KG1 (cell line): ENCODE measurements at regions not wholly inside any gene's neighbourhood (a gene's known extent, or its start where the extent isn't known, plus 50 kb on each side); places are given as distances from the start of the nearest gene placed in this dataset.
A peak's percentile ranks its signal among the peaks of the same experiment; 100 is the strongest.
"Not testable (repeated sequence)": the region's sequence is repeated elsewhere in the genome, so short reads cannot be mapped to it uniquely, and the experiment has no call there.

ENCODE experiments used
- DNase-seq: peaks from one replicate; lab custom pipeline; 2025; lab: John Stamatoyannopoulos, UW

DNA sequence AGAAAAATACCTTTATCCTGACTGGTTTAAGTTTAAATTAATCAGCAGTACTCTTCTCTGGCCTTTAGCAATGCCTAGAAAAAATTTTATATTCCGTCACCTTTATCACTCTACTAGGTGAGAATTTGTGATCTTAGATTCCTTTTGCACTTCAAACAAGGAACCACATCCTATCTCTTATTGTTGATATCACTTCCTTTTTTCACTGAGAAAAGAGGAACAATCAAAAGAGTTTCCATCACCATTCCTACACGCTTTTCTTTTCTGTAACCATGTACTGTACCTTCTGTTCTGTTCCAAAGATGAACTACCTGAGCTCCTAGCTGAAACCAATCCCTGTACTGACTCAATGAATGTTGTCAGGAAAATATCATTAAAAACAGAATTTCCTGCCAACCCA is 1379.0 kb upstream of the MIR17HG start:
- no peak for DNase-seq

DNA sequence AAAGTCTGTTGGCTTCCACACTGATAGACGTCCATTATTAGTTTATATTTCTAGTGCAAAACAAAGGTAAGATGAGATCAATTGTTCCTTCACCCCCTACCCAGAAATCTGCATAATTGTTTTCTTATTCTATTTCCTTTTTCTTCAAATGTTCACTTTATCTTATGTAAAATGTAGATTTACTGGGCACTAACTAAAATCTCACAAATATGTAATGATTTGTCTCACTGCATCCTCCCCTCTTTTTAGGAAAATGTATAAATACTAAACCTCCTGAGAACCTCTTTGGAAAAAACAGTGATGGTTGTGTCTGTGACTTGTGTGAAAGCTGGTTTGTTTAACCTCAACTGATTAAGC is 1377.2 kb upstream of the MIR17HG start:
- no peak for DNase-seq

DNA sequence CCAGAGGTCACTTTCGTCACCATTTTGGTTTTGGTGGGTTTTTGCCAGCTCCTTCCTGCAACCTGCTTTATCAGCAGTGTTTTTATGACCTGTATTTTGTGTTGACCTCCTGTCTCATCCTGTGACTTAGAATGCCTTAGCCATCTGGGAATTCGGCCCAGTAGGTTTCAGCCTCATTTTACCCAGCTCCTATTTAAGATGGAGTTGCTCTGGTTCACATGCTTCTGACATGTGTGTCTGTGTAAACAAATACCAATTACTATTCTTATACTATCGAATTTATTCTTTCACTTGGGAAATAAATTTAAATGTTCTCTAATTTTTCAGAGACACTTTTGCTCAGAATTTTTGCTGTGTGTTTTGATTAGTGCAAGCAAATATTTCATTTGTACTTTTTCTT is 1370.3 kb upstream of the MIR17HG start:
- no peak for DNase-seq

DNA sequence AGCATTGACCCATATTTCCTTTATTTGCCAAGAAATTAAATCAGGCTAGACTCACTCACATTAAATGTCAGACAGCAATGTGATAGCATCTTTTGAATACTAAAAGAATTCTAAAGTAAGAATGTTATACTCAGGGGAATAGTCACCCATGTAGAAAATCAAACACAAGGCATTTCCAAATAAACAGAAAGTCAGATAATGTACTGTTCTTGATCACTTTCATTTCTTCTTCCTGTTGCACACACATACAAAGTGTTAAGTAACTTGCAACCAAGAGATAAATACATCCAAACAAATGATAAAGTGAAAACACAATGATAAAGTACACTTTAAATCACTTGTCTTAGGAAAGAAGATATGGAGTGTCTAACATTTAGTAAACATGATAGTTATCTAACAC is 1366.6 kb upstream of the MIR17HG start:
- no peak for DNase-seq

DNA sequence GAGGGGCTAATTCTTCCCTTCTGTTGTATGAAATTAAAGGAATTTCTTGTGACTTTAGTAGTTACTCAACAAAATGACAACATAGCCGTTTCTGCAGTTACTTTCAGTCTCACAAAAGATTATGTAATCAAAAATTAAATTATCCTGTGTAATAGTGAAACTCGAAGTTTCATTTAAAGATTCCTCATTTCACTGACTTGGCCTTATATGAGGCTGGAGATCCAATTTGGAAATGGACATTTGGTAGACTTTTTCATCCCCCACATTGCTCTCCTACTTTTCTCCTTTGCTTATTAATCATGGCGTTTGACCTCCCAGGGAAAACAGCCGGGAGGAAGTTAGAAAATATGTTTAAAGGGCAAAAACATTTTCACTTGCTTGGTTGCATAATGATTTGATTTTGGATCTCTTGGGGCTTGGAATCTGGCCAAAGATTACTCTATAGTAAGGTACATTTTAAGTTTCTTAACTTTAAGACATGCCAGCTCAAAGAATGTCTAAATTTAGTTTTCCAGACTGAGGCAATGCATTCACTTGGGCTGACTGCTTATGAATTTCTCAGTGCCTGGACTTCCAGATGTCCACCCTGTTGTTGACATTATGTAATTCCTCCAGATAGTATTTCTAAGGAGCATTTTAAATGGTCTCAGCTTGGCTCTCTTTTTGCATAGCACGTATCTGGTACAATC is 1364.9 kb upstream of the MIR17HG start:
- DNase-seq = no peak

DNA sequence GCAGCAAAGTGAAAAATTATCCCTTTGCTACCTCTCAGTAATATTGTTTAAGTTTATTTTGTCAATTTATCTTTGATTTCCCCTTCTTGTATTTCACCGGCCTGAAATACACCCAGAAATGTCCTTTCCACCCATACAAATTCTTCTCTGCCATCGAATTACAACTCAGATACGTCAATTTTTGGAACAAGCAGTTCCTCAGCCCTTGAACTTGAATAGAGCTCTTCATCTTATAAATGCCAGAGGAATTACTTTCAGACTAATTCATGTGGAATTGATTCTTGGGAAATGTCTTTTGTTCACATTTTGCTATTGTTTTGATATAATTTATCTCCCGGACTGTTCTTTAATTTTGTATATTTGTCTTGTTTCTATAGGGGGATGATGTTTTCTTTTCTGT is 1359.3 kb upstream of the MIR17HG start:
- no peak for DNase-seq

DNA sequence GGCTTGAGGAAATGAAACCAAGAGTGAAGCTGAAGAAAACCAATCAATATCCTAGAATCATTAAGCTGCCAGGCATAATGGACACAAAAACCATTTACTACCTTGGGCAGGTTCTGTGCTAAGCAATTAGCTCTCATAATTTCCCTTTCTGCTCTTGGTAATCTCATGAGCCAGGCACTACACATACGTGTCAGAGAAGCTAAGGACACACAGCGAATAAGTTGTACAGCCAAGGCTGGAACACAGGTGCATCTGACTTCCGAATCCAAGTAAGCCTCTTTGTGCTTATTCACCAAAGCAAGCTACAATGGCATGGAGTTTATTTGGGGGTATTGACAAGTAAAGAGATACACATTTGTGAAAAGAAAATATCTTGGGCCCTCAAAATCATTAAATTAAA is 1343.9 kb upstream of the MIR17HG start:
- DNase-seq = no peak

DNA sequence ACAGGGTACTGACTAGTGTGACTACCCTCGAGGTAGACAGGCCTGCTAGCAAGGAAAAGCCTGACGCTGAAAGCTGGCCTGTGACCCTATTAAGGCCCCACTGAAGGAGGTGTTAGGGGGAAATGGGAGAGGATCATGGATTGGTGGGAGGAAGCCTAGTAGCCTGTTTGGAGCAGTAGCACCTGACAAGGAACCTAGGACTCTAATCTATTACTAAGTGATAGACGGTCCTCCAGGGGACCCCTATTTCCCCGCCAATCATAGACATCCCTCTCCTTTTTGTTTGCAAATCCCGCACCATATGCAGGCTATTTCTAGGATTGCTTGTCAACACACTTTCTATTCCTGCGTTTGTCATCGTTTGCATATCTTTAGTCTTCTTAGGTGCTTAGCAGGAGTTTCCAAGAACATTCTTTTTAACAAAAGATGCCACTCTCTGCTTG is 1338.8 kb upstream of the MIR17HG start:
- DNase-seq = no peak

DNA sequence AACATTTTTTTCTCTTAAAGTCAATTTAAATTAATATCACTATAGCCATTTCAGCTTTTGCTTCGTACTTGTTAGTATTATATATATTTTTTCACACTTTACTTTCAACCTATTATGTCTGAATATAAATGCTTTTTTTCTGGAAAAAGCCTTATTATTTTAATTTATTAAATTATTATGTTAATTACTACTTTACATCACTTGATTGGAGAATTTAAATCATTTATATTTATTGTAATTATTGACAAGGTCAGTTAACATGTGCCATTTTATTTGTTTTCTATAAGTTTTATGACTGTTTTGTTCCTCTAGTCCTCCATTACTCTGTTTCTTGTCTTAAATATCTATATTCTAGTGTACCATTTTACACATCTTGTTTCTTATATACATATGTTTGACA is 1333.4 kb upstream of the MIR17HG start:
- DNase-seq = no peak

DNA sequence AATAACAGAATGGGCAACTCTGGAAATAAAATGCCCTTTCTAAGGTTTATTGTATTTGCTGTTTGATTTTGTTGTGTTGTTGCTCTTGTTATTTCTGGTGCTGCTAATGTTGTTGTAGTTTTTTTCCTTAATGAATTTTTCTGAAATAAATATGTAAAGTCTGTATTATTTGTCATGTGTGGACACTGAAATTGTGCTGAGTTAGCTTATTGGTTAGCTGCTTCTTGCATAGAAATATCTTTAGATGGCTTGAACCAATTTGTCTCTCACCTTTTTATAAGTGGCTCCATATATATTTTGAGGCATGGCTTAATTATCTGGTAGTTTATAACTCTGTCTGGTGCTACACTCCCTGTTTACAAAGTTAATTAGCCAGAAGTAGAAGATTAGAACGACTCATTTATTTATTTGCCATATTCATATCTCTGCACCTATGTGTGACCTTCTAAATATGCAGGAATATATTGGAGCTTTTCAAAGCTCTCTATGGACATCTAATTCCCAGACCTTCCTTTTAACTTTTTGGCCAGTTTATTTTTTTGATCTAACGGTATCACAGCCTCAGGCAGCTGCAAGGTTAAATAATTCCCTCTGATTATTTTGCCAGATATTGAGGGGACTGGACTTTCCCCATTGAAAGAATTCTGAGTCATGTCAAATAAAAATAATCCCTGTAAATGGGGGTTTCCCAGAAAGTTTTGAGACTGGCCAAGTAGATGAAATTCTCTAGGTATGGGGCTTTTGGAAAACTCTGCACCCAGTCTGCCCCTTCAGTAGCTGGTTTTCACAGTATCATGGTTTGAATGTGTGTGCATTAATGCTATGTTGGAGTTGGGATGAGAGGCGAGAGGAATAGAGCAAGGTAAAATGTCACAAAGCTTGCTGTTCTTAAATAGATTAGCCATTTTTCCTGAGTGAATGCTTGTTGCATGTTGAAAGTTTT is 1331.7 kb upstream of the MIR17HG start:
- DNase-seq = no peak

DNA sequence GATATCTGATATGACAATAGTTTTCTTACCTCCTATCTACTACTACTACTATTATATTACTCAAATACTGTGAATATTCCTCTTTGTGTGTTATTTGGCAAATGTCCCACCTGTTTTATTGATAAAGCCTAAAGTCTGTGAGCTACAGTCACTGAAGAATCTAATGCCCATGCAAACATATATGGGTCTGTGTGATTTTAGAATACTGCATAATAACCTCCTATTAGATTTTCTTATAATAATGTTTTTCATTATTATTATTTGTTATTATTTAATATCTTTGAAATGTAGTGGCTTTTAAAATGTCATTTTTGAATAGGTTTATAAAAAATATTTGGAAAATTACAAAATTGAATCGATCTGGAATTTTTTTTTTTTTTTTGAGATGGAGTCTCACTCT is 1330.8 kb upstream of the MIR17HG start:
- no peak for DNase-seq

DNA sequence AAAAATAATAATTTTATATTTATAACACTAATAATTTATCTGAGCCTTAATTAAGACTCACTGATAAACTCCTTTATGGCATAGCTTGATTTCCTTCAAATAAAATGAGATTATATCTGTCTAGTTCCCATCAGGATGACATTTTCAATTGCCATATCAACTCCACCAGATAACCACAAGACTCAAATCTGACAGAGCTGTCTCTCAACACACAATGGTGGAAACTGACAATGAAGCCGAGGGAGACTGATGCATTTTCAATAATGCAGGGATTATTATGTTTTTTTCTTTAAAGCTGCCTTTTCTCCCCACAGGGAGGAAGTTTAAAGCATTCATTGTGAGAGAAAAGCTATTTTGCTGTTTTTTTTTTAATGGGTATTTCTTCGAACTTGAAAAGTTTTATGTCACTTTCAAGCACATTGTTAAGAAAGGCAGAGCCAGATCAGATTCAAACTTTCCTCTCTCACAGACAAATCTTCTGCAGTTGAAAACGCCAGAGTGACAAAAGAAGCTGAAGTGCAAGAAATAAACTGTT is 1326.9 kb upstream of the MIR17HG start:
- no peak for DNase-seq

DNA sequence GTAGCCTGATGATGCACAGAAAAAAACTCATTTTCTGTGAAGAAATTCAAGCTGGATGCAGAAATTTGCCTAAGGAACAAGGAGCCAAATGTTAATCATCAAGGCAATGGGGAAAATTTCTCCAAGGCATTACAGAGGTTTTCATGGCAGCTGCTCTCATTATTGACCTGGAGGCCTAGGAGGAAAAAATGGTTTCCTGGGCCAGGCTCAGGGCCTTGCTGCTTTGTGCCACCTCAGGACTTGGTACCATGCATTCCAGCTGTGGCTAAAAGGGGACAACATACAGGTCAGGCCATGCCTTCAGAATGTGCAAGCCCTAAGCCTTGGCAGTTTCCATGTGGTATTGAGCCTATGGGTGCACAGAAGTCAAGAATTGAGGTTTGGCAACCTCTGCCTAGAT is 1320.1 kb upstream of the MIR17HG start:
- DNase-seq = no peak

DNA sequence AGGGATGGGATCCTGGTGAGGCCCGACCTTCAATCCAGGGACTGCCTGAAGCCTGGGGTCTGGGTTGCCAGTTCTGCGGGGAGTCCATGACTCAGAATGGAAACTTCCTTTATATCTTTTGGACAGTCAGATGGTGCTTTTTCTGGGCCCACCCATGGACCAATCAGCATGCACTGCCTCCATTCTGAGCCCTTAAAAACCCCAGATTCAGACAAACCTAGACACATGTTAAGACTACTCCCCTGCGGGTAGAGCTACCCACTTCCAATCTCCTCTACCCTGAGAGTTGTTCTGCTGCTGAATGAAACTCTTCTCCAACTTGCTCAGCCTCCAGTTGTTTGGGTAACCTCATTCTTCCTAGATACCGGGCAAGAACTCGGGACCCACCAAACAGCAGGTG is 1315.2 kb upstream of the MIR17HG start:
- no peak for DNase-seq

DNA sequence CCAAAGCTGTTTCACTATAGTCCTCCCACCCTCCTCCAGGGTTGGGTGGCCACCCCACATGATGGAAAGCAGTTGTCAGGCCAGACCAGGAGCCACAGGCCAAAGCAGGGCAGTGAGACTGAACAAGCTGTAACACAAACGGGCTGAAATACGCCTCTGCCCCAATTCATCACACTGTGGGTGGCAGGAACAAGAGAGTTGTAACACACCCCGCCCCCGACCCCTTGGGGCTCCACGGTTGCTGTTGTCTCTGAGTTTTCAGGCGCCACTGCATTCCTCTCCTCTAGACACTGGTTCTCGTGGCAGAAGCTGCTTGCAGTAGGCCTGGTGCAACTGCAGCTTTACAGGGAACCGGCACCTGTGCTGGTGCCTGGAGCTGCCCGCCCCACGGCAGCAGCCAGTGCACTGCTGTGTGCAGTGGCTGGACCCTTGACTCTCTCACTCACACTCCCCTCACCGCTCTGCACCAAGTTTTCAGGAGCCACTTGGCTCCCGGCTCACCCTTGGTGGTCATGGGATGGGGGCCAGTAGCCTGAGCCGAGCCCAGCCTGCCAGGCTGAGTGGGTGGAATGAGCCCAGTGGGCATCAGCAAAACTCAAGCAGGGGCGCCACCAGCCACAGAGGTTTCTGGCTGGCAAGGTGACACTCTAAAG is 1314.5 kb upstream of the MIR17HG start:
- DNase-seq = no peak

DNA sequence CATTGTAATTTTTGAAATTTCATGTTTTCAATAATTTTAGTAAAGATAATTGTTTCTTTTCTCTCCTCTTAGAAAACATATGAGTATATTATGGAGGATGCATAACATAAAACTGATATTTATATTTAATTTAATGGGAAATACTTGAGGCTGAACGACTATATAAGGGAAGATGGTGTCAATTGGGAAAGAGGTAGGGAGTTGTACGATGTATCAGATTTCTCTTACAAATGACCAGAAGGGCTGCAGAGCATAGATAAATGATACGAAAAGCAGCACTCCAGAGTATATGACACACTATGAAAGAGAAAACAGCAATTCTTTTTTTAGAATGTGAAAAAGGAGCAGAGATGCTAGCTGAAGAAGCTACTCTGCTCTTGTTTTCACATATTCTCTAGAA is 1308.0 kb upstream of the MIR17HG start:
- no peak for DNase-seq

DNA sequence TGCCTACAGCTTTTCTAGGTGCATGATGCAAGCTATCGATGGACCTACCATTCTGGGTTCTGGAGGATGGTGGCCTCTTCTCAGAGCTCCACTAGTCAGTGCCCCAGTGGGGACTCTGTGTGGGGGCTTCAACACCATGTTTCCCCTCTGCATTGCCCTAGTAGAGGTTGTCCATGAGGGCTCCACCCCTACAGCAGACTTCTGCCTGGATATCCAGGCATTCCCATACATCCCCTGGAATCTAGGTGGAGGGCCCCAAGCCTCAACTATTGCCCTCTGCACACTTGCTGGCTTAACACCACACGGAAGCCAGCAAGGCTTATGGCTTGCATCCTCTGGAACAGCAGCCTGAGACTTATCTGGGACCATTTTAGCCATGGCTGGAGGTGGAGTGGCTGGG is 1299.9 kb upstream of the MIR17HG start:
- no peak for DNase-seq

DNA sequence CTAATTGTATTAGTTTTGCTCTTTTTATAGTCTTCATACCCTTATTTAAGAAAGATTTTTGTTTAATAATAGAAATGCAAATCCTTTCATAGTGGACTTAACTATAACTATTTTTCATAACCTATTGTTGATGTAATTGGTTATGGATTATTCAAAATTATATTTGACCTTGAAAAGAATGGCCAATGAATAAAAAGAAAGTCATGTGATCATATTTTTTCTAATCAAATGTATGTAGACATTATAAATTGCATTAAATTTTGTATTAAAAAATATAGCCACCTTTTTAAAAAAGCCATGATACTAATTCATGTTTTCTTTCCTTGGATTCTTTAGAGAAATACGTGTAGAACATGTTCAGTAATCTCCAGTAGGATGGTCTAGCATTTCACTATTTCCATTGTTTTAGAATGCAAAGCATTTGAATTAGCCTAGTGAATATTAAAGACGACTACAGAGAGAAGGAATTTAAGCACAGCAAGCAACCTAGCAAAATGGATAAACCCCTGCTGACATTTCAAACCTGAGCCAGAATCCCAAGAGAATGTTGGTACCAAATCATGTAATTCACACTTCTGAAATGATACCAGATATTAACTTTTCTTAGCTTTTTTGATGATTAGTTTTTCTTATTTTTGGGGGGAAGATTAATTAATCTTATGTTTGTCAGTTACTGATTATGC is 1297.4 kb upstream of the MIR17HG start:
- DNase-seq = no peak

DNA sequence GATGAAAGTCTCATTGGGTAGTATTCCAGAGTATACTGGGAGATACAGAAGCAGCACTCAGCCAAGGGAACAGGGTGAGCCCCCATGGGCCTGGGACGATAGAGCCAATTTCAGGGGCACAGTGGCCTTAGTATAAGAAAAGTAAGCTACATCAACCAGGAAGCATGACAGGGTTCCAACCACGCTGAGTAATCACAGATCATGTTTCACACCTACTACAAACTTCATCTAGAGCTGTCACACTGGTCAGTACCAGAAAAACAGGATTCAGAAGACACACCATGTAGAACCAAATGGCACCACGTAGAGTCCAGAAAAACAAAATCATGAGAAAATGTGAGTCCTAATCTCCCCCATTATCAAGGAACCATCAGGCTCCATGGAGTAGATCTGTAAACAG is 1292.4 kb upstream of the MIR17HG start:
- no peak for DNase-seq

DNA sequence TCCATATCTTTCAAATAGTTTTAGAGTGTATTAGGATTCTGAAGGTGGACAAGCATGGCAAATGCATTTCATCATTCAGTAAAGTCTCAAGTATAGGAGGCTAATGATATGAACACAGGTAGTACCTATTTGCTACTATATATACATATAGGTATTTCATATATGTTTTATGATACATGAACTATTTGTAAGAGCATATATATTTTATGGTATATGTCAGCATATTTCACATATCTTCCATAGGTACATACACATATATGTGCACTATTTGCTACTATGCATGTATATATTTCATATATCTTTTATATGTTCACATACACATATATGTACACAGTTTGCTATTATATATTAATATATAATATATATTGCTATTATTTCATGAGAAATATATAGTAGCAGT is 1291.7 kb upstream of the MIR17HG start:
- no peak for DNase-seq

DNA sequence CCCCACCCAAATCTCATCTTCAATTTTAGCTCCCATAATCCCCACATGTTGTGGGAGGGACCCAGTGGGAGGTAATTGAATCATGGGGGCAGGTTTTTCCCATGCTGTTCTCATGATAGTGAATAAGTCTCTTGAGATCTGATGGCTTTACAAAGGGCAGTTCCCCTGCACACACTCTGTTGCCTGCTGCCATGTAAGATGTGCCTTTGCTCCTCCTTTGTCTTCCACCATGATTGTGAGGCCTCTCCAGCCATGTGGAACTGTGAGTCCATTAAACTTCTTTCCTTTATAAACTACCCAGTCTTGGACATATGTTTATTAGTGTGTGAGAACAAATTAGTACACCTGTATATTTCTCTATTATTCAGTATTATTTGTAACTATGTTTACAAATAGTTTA is 1283.3 kb upstream of the MIR17HG start:
- DNase-seq = not testable (repeated sequence)

DNA sequence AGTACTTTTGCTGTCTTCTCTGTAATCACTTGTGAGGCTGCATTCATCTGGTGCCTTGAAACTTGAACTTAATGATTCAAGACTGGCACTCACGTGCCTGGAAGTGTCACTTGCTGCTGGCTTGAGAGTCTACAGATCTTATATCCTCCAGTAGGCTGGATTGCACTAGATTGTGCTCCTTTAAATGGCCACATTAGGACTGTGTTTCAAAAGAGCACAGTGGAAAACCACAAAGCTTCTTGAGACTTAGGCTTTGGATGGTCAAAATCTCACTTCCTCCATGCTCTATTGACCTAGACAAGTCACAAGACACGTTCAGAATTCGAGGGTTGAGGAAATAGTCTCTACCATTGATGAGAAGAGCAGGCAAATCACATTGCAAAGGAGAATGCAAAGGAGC is 1278.8 kb upstream of the MIR17HG start:
- DNase-seq = peak; percentile 58
